ENCODE measurements at regions not wholly inside any gene's neighbourhood (a gene's known extent, or its start where the extent isn't known, plus 50 kb on each side); places are given as distances from the start of the nearest gene placed in this dataset.

DNA sequence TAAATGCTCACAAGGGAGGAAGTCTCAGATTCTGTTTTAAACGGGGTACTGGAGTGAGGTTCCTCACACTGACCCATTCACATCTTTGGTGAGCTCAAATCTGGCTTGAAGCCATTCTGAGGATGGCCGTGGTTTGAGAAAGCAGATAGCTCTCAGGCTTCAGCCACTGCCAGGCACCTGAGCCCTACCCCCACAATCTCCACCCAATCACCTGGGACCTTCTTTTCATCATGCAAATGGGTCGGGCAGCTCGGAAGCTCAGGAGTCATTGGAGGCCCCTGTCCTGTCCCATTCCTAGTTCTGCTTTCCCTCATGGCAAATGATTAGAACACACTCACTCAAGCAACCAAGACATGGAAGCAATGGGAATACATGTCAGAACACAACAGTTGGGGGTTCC is 141.4 kb upstream of the ETS2 start:
- TF ChIP-seq EZH2 (optimal IDR thresholded peaks at IDR 0.05; ENCODE audit: low read depth, low read length) (no peak), EZH2phosphoT487 (IDR thresholded peaks at IDR 0.05; ENCODE audit: low read length) (no peak)
- TF ChIP-seq, protein P1, sequence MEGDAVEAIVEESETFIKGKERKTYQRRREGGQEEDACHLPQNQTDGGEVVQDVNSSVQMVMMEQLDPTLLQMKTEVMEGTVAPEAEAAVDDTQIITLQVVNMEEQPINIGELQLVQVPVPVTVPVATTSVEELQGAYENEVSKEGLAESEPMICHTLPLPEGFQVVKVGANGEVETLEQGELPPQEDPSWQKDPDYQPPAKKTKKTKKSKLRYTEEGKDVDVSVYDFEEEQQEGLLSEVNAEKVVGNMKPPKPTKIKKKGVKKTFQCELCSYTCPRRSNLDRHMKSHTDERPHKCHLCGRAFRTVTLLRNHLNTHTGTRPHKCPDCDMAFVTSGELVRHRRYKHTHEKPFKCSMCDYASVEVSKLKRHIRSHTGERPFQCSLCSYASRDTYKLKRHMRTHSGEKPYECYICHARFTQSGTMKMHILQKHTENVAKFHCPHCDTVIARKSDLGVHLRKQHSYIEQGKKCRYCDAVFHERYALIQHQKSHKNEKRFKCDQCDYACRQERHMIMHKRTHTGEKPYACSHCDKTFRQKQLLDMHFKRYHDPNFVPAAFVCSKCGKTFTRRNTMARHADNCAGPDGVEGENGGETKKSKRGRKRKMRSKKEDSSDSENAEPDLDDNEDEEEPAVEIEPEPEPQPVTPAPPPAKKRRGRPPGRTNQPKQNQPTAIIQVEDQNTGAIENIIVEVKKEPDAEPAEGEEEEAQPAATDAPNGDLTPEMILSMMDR (IDR thresholded peaks at IDR 0.05; ENCODE audit: low read length) = no peak

All from MM.1S (cell line).